Osteoblast (primary cell): ENCODE measurements at regions not wholly inside any gene's neighbourhood (a gene's known extent, or its start where the extent isn't known, plus 50 kb on each side); places are given as distances from the start of the nearest gene placed in this dataset.

ENCODE experiments used
- DNase-seq: peaks from one replicate; pipeline ENCODE4 v3.0.0; 2011; ENCODE audit warnings: low spot score, mixed read lengths; ENCODE audit not compliant: insufficient read length; ENCODE audit errors: missing footprints
- H2AFZ ChIP-seq: 2 replicates; pipeline ENCODE4 v1.6.0; 2011; ENCODE audit warnings: mild to moderate bottlenecking, low read length
- H3K27ac ChIP-seq: 2 replicates; pipeline ENCODE4 v1.5.1; 2011; ENCODE audit warnings: mild to moderate bottlenecking, low read depth, low read length, moderate library complexity
- H3K27me3 ChIP-seq: 2 replicates; pipeline ENCODE4 v1.6.0; 2012; ENCODE audit warnings: mild to moderate bottlenecking, control low read depth, inconsistent platforms, low read length, moderate library complexity; ENCODE audit not compliant: insufficient read depth
- H3K36me3 ChIP-seq: 2 replicates; pipeline ENCODE4 v1.5.1; 2011; ENCODE audit warnings: mild to moderate bottlenecking, low read length, control low read depth, moderate library complexity; ENCODE audit not compliant: insufficient read depth
- H3K4me1 ChIP-seq: 2 replicates; pipeline ENCODE4 v1.5.1; 2011; ENCODE audit warnings: mild to moderate bottlenecking, low read length, control low read depth, moderate library complexity; ENCODE audit not compliant: insufficient read depth
- H3K4me2 ChIP-seq: 2 replicates; pipeline ENCODE4 v1.6.0; 2011; ENCODE audit warnings: mild to moderate bottlenecking, low read length; ENCODE audit not compliant: insufficient read depth
- H3K4me3 ChIP-seq: fragments of 200-600 bp; sonication (generic); 3 replicates; pipeline ENCODE4 v1.5.1; 2012; ENCODE audit warnings: mild to moderate bottlenecking, low read length, inconsistent platforms; ENCODE audit not compliant: insufficient read depth
- H3K79me2 ChIP-seq: 2 replicates; pipeline ENCODE4 v1.6.0; 2012; ENCODE audit warnings: mild to moderate bottlenecking, low read length, control low read depth, inconsistent platforms; ENCODE audit not compliant: insufficient read depth
- H3K9me3 ChIP-seq: 2 replicates; pipeline ENCODE4 v1.5.1; 2011; ENCODE audit warnings: low read depth, low read length, control low read depth
- H4K20me1 ChIP-seq: 2 replicates; pipeline ENCODE4 v1.6.0; 2012; ENCODE audit warnings: mild to moderate bottlenecking, low read length, control low read depth; ENCODE audit not compliant: insufficient read depth
- TF ChIP-seq, protein P1 (sequence below): IDR thresholded peaks from 2 replicates; pipeline ENCODE4 v1.5.1; 2011; ENCODE audit warnings: mild to moderate bottlenecking, low read depth, low read length, moderate library complexity; ENCODE audit errors: extremely low read depth

DNA sequence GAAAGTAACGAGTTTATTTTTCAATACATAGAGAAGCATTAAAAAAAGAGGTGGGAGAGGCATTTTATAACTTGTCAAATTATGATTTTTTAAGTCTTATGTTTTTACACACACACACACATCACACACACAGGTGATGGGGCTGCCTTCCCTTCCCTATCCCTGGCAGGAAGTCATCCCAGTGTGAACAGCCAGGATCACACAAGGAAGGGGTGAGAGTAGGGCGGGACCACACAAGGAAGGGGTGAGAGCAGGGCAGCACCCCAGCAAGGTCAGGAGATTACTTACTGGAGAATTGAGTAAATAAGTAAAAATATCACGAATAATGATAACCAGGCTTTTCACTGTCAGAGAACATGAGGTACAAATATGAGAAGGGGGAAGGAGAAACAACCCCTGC, 372.6 kb downstream of the SEC23A start:
- Histone ChIP-seq H4K20me1 (no peaks in the 10 kb centered on the region), H3K27me3 (no peaks in the 10 kb centered on the region), H3K36me3 (no peaks in the 10 kb centered on the region), H3K9me3 (no peaks in the 10 kb centered on the region), H3K79me2 (no peaks in the 10 kb centered on the region), H3K4me2 (no peak overlapping the region), H3K27ac (no peak overlapping the region), H3K4me1 (no peaks in the 10 kb centered on the region), H3K4me3 (no peak overlapping the region), H2AFZ (no peak overlapping the region)
- TF ChIP-seq, protein P1, sequence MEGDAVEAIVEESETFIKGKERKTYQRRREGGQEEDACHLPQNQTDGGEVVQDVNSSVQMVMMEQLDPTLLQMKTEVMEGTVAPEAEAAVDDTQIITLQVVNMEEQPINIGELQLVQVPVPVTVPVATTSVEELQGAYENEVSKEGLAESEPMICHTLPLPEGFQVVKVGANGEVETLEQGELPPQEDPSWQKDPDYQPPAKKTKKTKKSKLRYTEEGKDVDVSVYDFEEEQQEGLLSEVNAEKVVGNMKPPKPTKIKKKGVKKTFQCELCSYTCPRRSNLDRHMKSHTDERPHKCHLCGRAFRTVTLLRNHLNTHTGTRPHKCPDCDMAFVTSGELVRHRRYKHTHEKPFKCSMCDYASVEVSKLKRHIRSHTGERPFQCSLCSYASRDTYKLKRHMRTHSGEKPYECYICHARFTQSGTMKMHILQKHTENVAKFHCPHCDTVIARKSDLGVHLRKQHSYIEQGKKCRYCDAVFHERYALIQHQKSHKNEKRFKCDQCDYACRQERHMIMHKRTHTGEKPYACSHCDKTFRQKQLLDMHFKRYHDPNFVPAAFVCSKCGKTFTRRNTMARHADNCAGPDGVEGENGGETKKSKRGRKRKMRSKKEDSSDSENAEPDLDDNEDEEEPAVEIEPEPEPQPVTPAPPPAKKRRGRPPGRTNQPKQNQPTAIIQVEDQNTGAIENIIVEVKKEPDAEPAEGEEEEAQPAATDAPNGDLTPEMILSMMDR, result no peak
- no peak for DNase-seq

GRCh38 chr14:38727731-38728130, 375.3 kb downstream of the SEC23A start:
- H3K4me1 ChIP-seq, result no peaks in the 10 kb centered on the region
- no peaks in the 10 kb centered on the region for H3K9me3 ChIP-seq
- TF ChIP-seq, protein P1, result no peak
- no peak overlapping the region for H3K4me3 ChIP-seq
- no peak for DNase-seq
- H3K79me2 ChIP-seq, result no peaks in the 10 kb centered on the region
- no peaks in the 10 kb centered on the region for H3K36me3 ChIP-seq
- H4K20me1 ChIP-seq, result no peaks in the 10 kb centered on the region
- H3K27me3 ChIP-seq, result no peaks in the 10 kb centered on the region
- H2AFZ ChIP-seq, result no peak overlapping the region
- no peak overlapping the region for H3K4me2 ChIP-seq
- no peak overlapping the region for H3K27ac ChIP-seq

- TF ChIP-seq, protein P1, result no peak
- DNase-seq, result no peak
- H3K9me3 ChIP-seq, result no peaks in the 10 kb centered on the region
- H3K79me2 ChIP-seq, result no peaks in the 10 kb centered on the region
- H3K36me3 ChIP-seq, result no peaks in the 10 kb centered on the region
- no peak overlapping the region for H3K4me3 ChIP-seq
- no peak overlapping the region for H2AFZ ChIP-seq
- no peaks in the 10 kb centered on the region for H3K27me3 ChIP-seq
- no peak overlapping the region for H3K27ac ChIP-seq
- H4K20me1 ChIP-seq, result no peaks in the 10 kb centered on the region
- no peaks in the 10 kb centered on the region for H3K4me1 ChIP-seq
- H3K4me2 ChIP-seq, result no peak overlapping the region
Measured at GRCh38 chr14:38724621-38725020, 378.4 kb downstream of the SEC23A start.

- Histone ChIP-seq H3K27ac (no peak overlapping the region), H3K4me1 (no peaks in the 10 kb centered on the region), H2AFZ (no peak overlapping the region), H3K9me3 (no peaks in the 10 kb centered on the region), H3K4me3 (no peak overlapping the region), H3K4me2 (no peak overlapping the region), H3K27me3 (no peaks in the 10 kb centered on the region), H4K20me1 (no peaks in the 10 kb centered on the region), H3K79me2 (no peaks in the 10 kb centered on the region), H3K36me3 (no peaks in the 10 kb centered on the region)
- TF ChIP-seq, protein P1, result no peak
- DNase-seq, result no peak
Measured at GRCh38 chr14:38723959-38724358, 379.1 kb downstream of the SEC23A start.
